Stimulated activated CD4-positive, alpha-beta T cell treated with anti-CD3 and anti-CD28 coated beads, Interleukin-15, amount 100 ng/mL, for 24 hours (primary cell): ENCODE measurements at regions not wholly inside any gene's neighbourhood (a gene's known extent, or its start where the extent isn't known, plus 50 kb on each side); places are given as distances from the start of the nearest gene placed in this dataset.

Experiments
- DNase-seq: peaks from one replicate; pipeline ENCODE4 v3.0.0-alpha.2; 2020

DNA sequence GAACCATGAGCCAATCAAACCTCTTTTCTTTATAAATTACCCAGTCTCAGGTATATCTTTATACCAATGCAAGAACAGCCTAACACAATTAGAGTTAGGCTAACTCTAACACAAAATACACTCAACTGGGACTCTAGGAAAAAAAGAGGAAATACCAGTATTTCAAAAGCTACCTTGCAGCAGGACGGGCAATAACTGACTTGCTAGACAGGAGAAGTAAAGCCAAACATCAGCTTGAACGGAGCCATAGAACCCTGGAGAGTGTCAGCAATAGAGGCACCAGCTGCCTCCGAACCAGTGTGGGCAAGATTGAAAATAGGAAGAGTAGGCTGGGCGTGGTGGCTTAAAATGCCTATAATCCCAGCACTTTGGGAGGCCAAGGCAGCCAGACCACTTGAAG lies 162.0 kb upstream of the SOX4 start:
- DNase-seq: no peak

- no peak for DNase-seq
Observed at GRCh38 chr6:21436625-21437024, 156.9 kb upstream of the SOX4 start.

DNA sequence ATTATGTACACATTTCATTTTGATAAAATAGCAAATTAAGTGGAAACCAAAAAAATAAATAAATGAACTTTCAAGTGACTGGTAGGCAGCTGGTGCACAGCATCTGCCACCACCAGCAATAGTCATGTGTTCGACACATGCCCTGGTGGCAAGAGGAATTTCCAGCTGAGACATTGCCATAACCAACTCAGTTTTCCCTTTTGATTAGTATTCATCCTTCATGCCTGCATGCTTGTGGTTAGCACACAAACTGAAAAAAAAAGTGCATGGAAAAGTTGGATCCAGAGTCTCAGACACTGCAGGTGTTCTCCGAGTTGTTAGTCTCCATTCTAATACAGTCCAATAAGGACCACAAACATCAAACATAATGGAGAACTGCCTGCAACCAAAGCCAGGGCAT lies 156.0 kb upstream of the SOX4 start:
- DNase-seq: no peak

- DNase-seq: peak; percentile 57
Observed at GRCh38 chr6:21438237-21438985, 155.1 kb upstream of the SOX4 start.

DNA sequence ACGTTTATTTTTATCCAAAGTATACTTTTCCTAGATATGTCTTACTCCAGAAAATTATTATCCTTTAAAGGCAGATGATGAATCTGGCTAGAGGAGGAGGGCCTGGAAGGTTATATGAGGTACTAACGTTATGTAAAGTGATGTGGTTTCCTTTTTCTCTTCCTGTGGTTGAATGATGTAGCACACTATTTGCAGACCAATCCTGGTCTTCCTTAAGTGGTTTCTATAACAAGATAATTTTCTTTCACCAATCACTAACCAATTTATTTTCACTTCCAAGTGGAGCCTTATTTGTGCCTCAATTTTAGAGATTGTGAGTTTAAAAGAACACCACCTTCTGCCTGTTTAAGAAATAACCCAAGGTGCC lies 154.6 kb upstream of the SOX4 start:
- DNase-seq: no peak

GRCh38 chr6:21441386-21441785 lies 152.2 kb upstream of the SOX4 start:
- DNase-seq: no peak

- DNase-seq: no peak
Observed at GRCh38 chr6:21442874-21443273, 150.7 kb upstream of the SOX4 start.

DNA sequence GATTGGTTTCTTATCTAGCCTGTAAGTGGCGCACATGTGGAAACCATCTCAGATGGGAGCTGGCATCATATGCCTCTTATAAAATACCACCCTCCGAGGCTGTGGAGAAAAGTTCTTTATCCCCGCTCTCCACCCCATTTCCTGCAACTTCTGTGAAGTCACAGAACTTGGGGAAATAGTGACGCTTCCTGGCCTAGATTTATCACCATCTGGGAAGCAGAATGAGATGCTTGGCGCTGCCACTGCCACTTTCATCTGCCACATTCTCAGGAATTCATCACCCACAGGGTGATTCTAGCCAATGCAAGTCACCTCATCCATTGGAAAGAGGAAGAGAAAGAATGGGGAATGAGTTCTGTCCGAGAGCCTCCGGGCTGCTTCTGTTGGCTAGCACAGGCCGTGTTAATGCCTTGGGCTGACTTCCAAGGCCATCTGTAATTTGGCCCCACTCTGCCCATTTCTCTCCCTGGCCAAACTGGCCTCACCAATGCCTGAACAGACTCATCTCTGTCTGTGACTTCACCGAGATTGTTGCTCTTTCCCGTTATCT lies 148.8 kb upstream of the SOX4 start:
- DNase-seq: no peak

- DNase-seq: no peak
Observed at GRCh38 chr6:21447987-21448386, 145.6 kb upstream of the SOX4 start.

DNA sequence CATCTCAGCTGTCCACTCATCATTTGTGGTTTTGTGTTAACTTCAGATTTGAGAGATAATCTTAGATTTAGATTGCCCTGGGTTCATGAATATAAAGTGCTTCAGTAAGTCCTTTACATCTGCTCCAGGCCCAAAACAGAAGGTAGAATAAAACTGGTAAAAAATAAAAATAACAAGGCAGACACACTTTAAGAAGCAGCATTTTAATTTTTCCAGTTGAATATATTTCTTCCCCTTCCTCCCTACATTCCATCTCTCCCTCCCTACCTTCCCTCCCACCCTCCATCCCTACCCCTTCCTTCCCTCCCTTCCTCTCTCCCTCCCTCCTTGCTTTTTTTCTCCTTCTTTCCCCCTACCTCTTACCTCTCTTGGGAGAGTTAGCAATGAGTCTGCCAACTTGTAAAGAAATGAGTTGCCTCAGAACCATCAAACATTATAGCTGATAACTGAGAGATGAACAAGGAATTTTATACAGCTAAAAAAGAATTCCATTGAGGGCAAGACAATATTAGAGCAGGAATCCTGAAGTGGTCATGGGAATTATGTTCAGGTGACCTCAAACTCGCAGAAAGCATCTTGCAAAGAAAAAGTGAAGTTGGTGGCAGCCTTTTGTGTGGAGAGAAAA lies 145.0 kb upstream of the SOX4 start:
- no peak for DNase-seq

- DNase-seq: no peak
Observed at GRCh38 chr6:21450149-21450548, 143.4 kb upstream of the SOX4 start.

DNA sequence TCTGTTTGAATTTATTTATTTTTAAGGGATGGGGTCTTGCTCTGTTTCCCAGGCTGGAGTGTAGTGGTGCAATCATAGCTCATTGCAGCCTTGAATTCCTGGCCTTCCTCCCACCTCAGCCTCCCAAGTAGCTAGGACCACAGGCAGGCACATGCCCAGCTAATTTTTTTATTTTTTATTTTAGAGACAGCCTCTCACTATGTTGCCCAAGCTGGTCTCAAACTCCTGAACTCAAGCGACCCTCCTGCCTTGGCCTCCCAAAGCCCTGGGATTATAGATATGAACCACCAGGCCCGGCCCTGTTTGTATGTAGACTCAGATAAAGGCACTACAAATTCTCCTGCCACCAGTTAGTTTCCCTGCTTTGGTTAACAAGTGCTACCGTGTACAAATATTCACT lies 142.9 kb upstream of the SOX4 start:
- DNase-seq: no peak

GRCh38 chr6:21451546-21452013 lies 142.0 kb upstream of the SOX4 start:
- no peak for DNase-seq

- no peak for DNase-seq
Observed at GRCh38 chr6:21454262-21454661, 139.3 kb upstream of the SOX4 start.

GRCh38 chr6:21455071-21455470 lies 138.5 kb upstream of the SOX4 start:
- no peak for DNase-seq

DNA sequence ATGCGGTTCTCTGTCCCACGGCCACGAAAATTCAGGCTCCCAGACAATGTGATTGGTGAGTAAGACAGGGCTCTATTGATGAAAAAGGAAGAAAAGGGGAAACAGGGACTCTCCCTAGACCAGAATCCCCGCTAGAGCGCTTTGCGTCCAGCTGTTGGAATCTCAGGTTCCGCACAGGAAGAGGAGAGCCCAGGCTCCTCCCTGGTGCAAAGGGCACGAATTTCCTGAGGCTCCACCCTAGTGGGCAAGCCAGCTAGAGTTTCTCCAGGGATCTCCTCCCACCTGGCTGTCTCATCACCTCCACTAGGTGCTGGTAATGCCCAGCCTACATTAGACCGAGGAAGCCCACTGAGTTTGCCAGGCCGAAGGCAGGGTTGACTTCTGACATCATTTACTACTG lies 135.9 kb upstream of the SOX4 start:
- DNase-seq: no peak

DNA sequence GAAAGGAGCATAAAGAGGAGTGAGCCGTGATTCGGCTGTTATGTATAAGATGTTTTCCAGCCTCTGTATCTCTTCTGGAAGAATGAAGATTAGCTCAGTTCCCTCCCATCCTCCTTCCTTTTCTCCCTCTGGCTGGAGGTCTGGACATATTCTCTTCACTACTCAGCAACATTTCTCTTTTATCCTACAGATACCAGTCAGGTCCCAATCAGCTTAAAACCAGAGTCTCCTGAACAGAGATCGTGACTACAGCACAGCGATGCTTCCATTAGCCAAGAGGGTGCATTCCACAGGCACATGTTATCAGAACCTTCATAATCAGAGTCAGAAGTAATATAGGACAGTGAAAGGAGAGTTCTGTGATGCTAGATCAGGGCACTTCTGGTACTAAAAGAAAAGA lies 133.9 kb upstream of the SOX4 start:
- no peak for DNase-seq

GRCh38 chr6:21461844-21462518 lies 131.6 kb upstream of the SOX4 start:
- DNase-seq: no peak

DNA sequence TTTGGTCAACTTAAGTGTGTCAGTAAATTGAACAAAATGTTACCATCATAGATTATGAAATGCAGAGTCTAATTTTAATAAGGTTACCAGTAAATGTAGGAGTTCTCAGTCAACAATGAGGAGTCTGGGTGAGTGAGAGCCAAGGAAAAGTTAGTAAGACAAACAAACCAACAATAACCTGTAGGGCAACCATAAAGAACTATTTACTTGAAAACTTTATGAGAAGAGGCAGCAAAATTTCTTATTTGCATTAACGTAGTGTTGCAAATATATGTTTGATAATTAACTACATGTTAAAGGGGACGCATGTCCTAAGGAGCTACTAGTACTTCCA lies 131.1 kb upstream of the SOX4 start:
- DNase-seq: no peak

GRCh38 chr6:21467091-21467490 lies 126.5 kb upstream of the SOX4 start:
- no peak for DNase-seq

DNA sequence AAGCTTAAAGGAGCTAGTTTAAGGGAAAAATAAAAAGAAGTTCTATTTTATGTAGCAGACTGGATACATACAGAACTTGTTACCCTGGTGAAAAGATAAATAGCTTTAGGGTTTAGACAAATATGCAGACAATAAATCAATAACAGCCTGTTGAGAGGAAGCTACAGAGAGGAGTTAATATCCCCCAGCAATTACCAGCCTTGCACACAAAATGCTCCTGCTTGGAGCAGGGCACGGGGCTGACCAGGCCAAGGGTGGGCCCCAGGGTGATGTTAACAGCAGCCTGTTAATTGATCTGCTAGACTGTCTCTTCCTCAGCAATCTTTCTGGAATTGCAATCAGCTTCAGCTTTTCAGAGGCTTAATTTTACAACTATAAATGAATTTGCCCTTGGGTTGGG lies 125.1 kb upstream of the SOX4 start:
- DNase-seq: no peak

DNA sequence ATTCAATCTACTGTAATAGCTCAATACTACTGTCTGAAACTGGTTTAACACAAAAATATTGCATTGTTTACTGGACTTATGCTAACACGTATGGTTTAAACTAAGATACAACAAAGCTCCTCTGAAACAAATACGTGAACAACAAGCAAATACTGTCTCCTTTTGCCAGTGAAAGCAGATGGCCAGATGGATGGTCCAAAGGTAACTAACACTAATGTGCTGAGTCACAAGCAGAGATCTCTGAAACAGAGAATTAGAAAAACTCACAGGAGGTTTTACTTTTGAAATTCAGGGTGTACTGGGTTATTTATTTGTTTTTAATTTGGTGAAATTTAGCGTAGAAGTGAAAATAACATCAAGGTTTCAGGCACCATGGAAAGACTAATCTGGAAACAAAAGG lies 124.3 kb upstream of the SOX4 start:
- DNase-seq: no peak

DNA sequence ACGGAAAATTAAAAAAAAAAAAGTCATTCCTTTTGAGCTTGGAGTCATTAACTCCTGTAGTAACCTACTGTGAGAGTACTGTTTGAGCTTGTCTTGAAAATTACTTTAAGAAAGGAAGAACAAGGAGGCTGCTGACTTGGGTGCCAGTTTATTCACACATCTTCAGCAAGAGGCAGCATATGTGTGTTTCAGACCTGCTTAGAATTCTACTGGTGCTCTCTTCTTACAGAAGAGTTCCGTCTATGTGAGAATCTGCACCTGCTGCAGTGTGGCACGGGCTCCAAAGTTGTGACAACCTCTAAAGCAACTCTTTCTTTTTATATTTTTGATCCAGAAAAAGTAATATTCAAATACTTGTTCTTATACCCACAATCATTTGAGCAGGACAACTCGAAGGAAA lies 117.4 kb upstream of the SOX4 start:
- no peak for DNase-seq

- DNase-seq: no peak
Observed at GRCh38 chr6:21478411-21478810, 115.1 kb upstream of the SOX4 start.
